Femur (tissue), 1 donor: ENCODE measurements at regions not wholly inside any gene's neighbourhood (a gene's known extent, or its start where the extent isn't known, plus 50 kb on each side); places are given as distances from the start of the nearest gene placed in this dataset.
"Not testable (repeated sequence)": the region's sequence is repeated elsewhere in the genome, so short reads cannot be mapped to it uniquely, and the experiment has no call there.

Source experiments
- DNase-seq: peaks from one replicate; pipeline ENCODE4 v3.0.0-alpha.2; 2017

DNA sequence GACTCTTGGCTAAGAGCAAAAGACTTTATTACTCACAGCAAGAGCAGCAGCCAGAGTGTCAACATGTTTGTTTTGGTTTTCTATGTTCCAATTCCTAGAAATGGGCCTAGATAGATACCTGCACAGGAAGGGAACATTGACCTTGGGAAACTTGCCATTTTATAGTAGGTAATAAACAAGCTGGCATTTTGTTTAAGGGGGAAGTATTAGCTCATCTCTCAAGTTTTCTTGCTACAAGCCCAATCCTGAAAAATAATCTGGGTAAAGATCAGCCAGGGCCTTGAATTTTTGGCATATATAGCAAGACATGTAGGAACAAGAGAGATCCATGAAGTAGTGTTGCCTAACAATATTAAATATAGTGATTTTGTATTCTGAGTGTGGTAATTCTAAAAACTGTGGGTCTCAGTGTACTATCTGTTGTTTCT is 51.4 kb upstream of the RGL1 start:
- DNase-seq = no peak

DNA sequence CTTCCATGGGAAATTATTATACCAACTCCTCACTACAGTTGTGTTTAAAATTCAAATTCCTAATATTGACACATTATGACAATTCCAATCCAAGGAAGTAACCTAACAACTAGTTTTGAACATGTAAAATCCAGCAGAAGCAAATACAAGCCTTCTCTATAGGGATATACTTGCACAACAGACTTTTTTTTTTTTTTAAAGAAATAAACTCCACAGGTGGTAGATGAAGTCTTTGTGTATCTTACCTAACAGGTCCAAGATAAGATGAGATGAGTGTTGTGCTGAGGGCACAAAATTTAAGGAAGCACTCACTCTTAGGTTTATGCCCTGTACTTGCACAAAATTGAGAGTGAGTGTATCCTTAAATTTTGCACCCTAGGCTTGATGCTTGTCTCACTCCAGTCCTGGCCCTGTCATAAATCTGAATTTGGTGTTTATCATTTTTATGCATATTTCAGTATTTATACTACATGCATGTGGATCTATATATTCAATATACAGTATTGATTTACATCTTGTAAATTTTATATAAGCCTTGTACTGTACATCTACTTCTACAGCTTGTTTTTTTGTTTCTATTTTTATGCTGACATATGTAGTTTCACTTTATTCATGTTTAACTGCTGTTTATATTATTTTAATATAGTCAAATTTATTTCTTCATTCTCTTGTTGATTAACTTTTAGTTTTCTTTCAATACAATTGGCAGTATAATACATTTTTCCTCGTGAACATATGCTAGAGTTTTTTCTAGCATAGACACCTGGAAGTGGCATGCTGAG is 60.6 kb upstream of the RGL1 start:
- DNase-seq = no peak

DNA sequence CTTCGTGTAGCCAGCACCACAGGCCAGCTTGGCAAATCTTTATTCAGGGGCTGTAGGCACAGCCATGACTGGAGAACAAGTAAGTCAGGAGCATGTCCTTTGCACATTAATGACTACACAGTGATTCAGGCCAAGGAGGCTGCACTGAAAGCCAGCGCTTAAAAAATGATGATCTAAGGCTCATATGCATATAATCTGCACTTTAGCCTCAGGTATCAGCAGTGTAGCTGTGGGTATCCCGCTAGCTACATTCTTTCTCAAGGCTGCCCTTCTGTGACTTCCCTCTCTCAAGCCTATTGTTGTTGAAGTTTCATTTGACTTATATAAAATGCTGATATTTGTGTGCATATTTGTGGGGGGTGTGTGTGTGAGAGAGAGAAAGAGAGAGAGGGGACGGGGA is 62.6 kb upstream of the RGL1 start:
- DNase-seq = no peak

GRCh38 chr1:183739741-183740271 is 65.1 kb upstream of the RGL1 start:
- peak; percentile 34 for DNase-seq

- no peak for DNase-seq
Observed at GRCh38 chr1:183739082-183739481, 65.8 kb upstream of the RGL1 start.

DNA sequence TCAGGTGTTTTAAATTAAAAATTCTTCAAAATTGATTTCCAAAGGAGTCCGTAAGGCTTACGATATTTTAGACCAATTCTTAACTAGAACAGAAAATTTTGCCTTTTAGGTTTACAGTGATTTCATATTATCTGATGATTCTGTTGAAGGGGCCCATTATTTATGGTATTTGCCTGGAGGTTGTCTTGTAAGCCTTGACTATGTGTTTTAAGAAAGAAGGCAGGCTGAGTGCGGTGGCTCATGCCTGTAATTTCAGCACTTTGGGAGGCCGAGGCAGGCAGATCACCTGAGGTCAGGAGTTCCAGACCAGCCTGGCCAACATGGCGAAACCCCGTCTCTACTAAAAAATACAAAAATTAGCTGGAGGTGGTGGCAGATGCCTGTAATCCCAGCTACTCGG is 67.0 kb upstream of the RGL1 start:
- DNase-seq = not testable (repeated sequence)

GRCh38 chr1:183736343-183736742 is 68.6 kb upstream of the RGL1 start:
- no peak for DNase-seq

DNA sequence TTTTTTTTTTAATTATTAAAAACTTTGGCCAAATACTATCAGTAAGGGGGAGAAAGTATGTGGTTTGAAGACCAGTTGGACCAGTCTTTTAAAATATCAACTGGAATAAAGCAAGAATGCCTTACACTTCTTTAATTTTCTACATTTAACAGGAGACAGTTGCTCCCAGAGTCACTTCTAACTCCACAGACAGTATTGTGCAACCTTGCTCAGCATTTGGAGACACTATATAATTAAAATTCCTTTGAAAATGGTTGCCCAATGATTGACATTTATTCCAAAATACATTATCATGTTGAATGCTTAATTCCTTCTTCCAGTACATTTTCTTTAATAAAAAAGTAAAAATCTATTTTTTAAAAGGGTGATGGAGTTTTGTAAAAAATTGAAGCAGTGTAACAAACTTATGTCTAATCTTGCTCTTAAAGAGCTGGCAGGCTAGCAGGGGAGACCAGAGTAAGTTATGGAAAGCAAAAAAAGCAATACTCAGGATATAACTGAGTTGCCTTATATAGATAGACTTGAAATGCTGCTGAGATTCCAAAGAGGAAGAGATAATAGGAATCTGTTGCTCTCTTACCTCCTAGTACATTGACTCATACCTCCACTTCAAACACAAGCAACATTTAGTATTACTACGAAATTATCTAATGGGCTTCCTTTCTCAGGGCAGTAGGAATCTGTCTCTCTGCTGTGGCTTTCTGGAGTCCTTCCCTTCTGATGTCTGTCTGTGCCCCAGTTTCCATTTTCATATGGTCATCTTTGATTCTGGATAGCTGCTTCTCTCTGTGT is 69.7 kb upstream of the RGL1 start:
- no peak for DNase-seq

DNA sequence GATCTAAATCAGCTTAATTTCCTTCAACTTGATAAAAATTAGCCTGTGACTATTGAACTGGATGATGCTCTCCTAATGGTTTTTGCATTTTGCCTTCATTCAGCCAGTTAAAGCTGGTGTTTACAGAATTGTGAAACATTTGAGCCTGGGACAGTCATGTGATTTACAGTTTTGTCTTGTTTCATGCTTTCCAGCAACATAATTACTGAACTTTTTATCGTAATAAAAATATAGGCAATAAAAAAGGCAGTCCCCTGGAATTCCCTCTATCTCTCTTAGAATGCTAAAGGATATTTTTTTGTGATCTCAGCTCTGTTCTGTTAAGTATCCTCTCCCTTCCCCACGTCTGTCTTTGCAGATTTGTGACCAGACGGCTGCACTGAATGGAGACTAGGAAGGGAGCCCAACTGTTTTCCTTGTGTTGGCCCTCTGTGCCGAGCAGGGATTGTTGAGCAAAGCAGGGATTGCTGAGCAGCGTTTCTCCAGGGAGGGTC is 70.3 kb upstream of the RGL1 start:
- peak; percentile 68 for DNase-seq

DNA sequence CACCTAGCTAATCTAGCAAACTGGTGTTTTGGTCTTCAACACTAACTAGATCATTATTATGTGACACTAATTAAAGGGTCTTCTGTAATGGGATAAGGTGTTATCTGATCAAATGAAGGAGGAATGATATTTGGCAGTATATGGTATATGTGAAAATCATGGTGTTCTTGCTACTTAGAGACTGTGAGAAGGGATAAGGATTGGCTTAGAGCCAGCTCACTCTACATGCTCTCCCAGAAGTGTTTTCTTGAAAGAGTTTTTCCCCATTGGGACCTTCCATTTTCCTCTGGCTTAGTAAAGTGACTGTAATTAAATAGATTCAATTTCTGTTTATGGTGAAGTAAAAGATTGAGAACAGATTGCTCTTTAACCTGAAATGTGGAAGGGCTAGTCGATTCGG is 71.2 kb upstream of the RGL1 start:
- DNase-seq = no peak

- DNase-seq = peak; percentile 36
Observed at GRCh38 chr1:183732236-183732880, 72.6 kb upstream of the RGL1 start.

DNA sequence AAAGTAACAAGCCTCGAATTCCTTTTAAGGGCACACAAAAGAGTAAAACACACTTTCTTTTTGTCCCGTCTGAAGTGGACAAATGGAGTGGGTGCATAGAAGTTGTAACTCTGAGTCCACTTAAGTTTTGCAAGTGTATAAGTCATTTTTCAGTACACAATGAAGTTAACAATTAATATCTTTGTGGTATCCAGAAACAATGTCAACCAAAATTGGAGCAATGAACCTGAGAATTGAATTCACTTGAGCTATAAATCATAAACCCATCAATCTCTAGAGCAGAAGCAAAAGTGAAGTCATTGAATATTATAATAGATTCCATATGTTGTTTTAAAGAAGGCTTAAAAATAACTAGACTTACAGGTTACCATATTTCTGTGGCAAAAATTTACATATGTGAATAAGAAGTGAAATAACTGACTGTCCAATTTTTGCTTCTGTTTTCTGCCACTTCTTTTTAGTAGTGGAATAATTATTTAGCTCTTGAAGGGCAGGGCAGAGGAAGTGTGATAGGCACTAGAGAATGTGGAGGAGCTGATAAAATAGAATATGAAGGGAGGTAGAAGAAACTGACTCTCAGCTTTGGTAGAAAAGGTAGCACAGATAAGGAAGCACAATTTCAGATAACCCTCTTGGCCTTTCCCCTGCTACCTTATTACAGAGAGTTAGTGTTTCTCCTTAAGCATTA is 73.9 kb upstream of the RGL1 start:
- no peak for DNase-seq

GRCh38 chr1:183730107-183730724 is 74.7 kb upstream of the RGL1 start:
- DNase-seq = no peak

DNA sequence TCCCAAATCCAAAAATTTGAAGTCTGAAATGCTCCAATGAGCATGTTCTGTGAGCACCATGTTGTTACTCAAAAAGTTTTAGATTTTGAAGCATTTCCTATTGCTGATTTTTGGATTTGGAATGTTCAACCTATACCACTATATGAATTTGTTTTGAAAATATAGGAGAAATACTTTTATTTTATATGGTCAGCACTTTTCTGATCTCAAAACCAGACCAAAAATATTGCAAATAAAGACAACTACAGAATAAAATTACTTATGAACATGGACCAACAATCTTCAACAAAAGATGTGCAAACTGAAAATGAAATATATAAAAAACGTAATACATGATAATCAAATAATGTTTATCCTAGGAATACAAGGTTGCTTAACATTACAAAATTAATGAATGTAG is 73.7 kb upstream of the APOBEC4 start:
- DNase-seq = no peak

GRCh38 chr1:183724350-183725042 is 71.4 kb upstream of the APOBEC4 start:
- DNase-seq = no peak

DNA sequence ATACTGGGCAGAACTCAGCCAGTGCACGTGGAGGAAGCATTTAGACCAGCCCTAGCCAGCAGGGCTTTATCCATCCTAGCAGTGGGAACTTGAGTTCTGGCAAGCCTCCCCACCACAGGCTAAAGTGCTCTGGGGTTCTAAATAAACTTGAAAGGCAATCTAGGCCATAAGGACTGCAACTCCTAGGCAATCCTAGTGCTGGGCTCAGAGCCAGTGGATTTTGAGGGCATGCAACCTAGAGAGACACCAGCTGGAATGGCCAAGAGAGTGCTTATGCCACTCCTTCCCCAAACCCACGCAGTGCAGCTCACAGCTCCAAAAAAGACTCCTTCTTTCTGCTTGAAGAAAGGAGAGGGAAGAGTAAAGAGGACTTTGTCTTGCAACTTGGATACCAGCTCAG is 70.5 kb upstream of the APOBEC4 start:
- DNase-seq = no peak

DNA sequence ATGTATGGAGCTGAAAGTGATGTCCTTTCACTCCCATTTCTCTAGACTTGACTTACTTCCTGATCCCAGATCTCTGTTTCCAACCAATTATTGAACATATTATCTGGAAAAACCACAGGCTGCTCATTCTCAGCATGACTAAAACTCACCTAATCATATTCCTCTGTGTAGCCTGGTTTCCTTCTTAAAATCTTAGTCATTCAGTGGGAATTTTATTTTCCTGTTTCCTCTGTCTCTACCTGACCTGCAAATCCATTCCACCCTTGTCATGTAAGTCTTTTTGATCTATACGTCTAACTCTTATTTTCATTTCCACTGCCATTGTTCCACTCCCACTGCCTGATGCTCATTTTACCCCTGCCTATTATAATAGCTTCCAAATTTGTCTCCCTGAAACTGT is 67.9 kb upstream of the APOBEC4 start:
- no peak for DNase-seq

DNA sequence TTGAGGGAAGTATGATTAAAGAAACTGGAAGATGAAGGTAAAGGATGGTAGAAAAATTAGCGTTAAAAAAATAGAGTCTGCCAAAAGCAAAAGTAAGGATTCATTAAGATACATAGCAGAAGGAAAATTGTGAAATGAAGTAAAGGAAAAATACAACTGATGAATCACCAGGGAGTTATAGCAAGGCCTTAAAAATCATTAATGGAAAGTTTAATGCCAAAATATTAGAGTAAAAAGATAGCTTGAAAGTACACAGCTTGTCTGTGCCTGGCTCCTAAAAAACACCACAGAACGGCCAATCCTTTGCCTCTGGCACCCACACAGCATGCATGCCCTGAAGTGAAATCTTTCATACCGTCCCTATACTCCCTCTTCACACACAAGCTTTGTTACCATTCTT is 66.9 kb upstream of the APOBEC4 start:
- no peak for DNase-seq

GRCh38 chr1:183719289-183719688 is 66.2 kb upstream of the APOBEC4 start:
- no peak for DNase-seq

GRCh38 chr1:183716286-183716685 is 63.2 kb upstream of the APOBEC4 start:
- DNase-seq = no peak

GRCh38 chr1:183711741-183712361 is 58.7 kb upstream of the APOBEC4 start:
- DNase-seq = peak; percentile 78
